SK-N-SH (cell line): ENCODE measurements at regions not wholly inside any gene's neighbourhood (a gene's known extent, or its start where the extent isn't known, plus 50 kb on each side); places are given as distances from the start of the nearest gene placed in this dataset.
"Not testable (repeated sequence)": the region's sequence is repeated elsewhere in the genome, so short reads cannot be mapped to it uniquely, and the experiment has no call there.

Experiments
- CTCF ChIA-PET: fragments of 300-600, 350-600 bp; formaldehyde crosslinking; extraction: SDS; loops from one replicate; lab custom pipeline; 2021; lab: Yijun Ruan, JAX
- POLR2A ChIA-PET: fragments of 350-600 bp; sonication (Branson Sonifier 250); formaldehyde crosslinking; extraction: SDS; loops from one replicate; lab custom pipeline; 2020; ENCODE audit warnings: antibody characterized with exemption, inconsistent platforms; lab: Yijun Ruan, JAX
- DNase-seq: peaks from one replicate; pipeline ENCODE4 v3.0.0; 2012
- H2AFZ ChIP-seq: fragments of 200-600 bp; sonication (generic); 2 replicates; pipeline ENCODE4 v1.8.1; 2016; ENCODE audit warnings: antibody characterized with exemption, mild to moderate bottlenecking, low read depth
- H3F3A ChIP-seq: fragments of 200-600 bp; sonication (generic); replicated peaks from 2 replicates; pipeline ENCODE3; 2016; ENCODE audit warnings: antibody characterized with exemption, mild to moderate bottlenecking; ENCODE audit not compliant: insufficient read depth
- H3K27ac ChIP-seq, 2 experiments: fragments of 200-500 bp in 1 of 2; fragments of 200-600 bp in 1 of 2; sonication (Bioruptor generic) in 1 of 2; sonication (generic), shearing (Covaris generic) in 1 of 2; 2 replicates each; pipeline versions ENCODE4 v1.5.1 to v1.6.1; 2014 to 2016; ENCODE audit warnings: low read depth in 2 of 2, inconsistent platforms in 1 of 2, low read length in 1 of 2, mild to moderate bottlenecking in 1 of 2, mixed read lengths in 1 of 2
- H3K27me3 ChIP-seq: fragments of 200-600 bp; sonication (generic), shearing (Covaris generic); 2 replicates; pipeline ENCODE4 v1.6.1; 2016; ENCODE audit warnings: mixed run types; ENCODE audit not compliant: insufficient read depth
- H3K36me3 ChIP-seq, 2 experiments: fragments of 200-500 bp in 1 of 2; fragments of 200-600 bp in 1 of 2; sonication (Bioruptor generic) in 1 of 2; sonication (generic) in 1 of 2; replicated peaks in 1 of 2; 2 replicates each; pipeline versions ENCODE3 to v1.5.1; 2014 to 2016; ENCODE audit warnings: low read length in 1 of 2, mild to moderate bottlenecking in 1 of 2; ENCODE audit not compliant: insufficient read depth in 2 of 2, control insufficient read depth in 1 of 2
- H3K4me1 ChIP-seq, 2 experiments: fragments of 200-500 bp in 1 of 2; fragments of 200-600 bp in 1 of 2; sonication (Bioruptor generic) in 1 of 2; sonication (generic), shearing (Covaris generic) in 1 of 2; 2 replicates each; pipeline versions ENCODE4 v1.5.1 to v1.6.1; 2014 to 2016; ENCODE audit warnings: low read depth in 1 of 2, low read length in 1 of 2, mixed run types in 1 of 2; ENCODE audit not compliant: insufficient read depth in 2 of 2, control insufficient read depth in 1 of 2
- H3K4me2 ChIP-seq: fragments of 200-600 bp; sonication (generic), shearing (Covaris generic); 2 replicates; pipeline ENCODE4 v1.6.1; 2017; ENCODE audit warnings: mixed run types
- H3K4me3 ChIP-seq, 2 experiments: fragments of 200-500 bp in 1 of 2; fragments of 200-600 bp in 1 of 2; sonication (Bioruptor generic) in 1 of 2; sonication (generic), shearing (Covaris generic) in 1 of 2; 2 replicates each; pipeline versions ENCODE4 v1.5.1 to v1.8.1; 2014 to 2016; ENCODE audit warnings: low read depth in 2 of 2, inconsistent platforms in 1 of 2, low read length in 1 of 2, mild to moderate bottlenecking in 1 of 2, mixed read lengths in 1 of 2, moderate library complexity in 1 of 2
- H3K79me2 ChIP-seq: fragments of 200-600 bp; sonication (generic); 2 replicates; pipeline ENCODE4 v1.8.1; 2017; ENCODE audit warnings: mild to moderate bottlenecking; ENCODE audit not compliant: insufficient read depth
- H3K9ac ChIP-seq: fragments of 200-600 bp; sonication (generic); 2 replicates; pipeline ENCODE4 v1.6.1; 2017; ENCODE audit warnings: mixed run types
- H3K9me2 ChIP-seq: fragments of 200-600 bp; sonication (generic); 2 replicates; pipeline ENCODE4 v1.6.1; 2017; ENCODE audit warnings: mixed run types
- H3K9me3 ChIP-seq: fragments of 200-600 bp; sonication (generic); 2 replicates; pipeline ENCODE4 v1.6.1; 2017; ENCODE audit warnings: mixed run types, mild to moderate bottlenecking, moderate library complexity
- H4K20me1 ChIP-seq: fragments of 200-600 bp; sonication (generic); 2 replicates; pipeline ENCODE4 v1.6.1; 2017; ENCODE audit warnings: mild to moderate bottlenecking, mixed run types; ENCODE audit not compliant: insufficient read depth
- EZH2phosphoT487 ChIP-seq: fragments of 200-600 bp; sonication (generic); IDR thresholded peaks from 2 replicates; pipeline ENCODE4 v1.6.1; 2017; ENCODE audit warnings: low read depth, mixed run types, mild to moderate bottlenecking, antibody characterized with exemption, moderate library complexity, borderline replicate concordance
- FOXJ3 ChIP-seq: sonication (generic); formaldehyde crosslinking; IDR thresholded peaks from 2 replicates; pipeline ENCODE4 v1.5.1; 2020; ENCODE audit warnings: mild to moderate bottlenecking, missing genetic modification reagents
- IRF3 ChIP-seq: fragments of 150-350 bp; IDR thresholded peaks from 2 replicates; pipeline ENCODE4 v1.6.1; 2016; ENCODE audit warnings: mild to moderate bottlenecking, low read depth, low read length
- MEF2A ChIP-seq: IDR thresholded peaks from 2 replicates; pipeline ENCODE4 v1.4.0; 2012; ENCODE audit warnings: low read depth, borderline replicate concordance
- RCOR1 ChIP-seq: fragments of 150-350 bp; IDR thresholded peaks from 2 replicates; pipeline ENCODE4 v1.6.1; 2017; ENCODE audit warnings: antibody characterized with exemption, low read length
- SIN3A ChIP-seq: IDR thresholded peaks from 2 replicates; pipeline ENCODE4 v1.6.1; 2012; ENCODE audit warnings: low read depth, mild to moderate bottlenecking, low read length, moderate library complexity, borderline replicate concordance
- WGBS: methylation state at CpG from one replicate; pipeline ENCODE4 v1.1.6; 2017; ENCODE audit warnings: low lambda C conversion rate; 5-methylcytosine and 5-hydroxymethylcytosine counted together
- TF ChIP-seq, protein P1 (sequence below): IDR thresholded peaks from 2 replicates; pipeline ENCODE4 v1.4.0; 2012; ENCODE audit warnings: low read depth, borderline replicate concordance

- H3F3A ChIP-seq, result no peaks in the 10 kb centered on the region
- H3K9me3 ChIP-seq, result no peaks in the 10 kb centered on the region
- H3K4me3 ChIP-seq, result no peak overlapping the region
- H2AFZ ChIP-seq, result no peak overlapping the region
- TF ChIP-seq EZH2phosphoT487, result no peak
- TF ChIP-seq SIN3A, result no peak
- TF ChIP-seq IRF3, result no peak
- no peak for TF ChIP-seq MEF2A
- TF ChIP-seq RCOR1, result no peak
- TF ChIP-seq, all 33 proteins: peak for 0
- Histone ChIP-seq H3K4me2 (no peak overlapping the region), H3K79me2 (no peaks in the 10 kb centered on the region), H4K20me1 (no peaks in the 10 kb centered on the region), H3K4me1 (no peaks in the 10 kb centered on the region), H3K9ac (no peak overlapping the region), H3K27ac (no peak overlapping the region), H3K36me3 (no peaks in the 10 kb centered on the region), H3K27me3 (no peaks in the 10 kb centered on the region), H3K9me2 (no peaks in the 10 kb centered on the region)
- POLR2A ChIA-PET, result no interaction called here
- no peak for DNase-seq
- WGBS, result 4% methylated on average over 1 of the region's 1 CpG
- CTCF ChIA-PET, result no interaction called here
Measured at GRCh38 chr3:191593486-191593885, 132.5 kb downstream of the PYDC2 start.

DNA sequence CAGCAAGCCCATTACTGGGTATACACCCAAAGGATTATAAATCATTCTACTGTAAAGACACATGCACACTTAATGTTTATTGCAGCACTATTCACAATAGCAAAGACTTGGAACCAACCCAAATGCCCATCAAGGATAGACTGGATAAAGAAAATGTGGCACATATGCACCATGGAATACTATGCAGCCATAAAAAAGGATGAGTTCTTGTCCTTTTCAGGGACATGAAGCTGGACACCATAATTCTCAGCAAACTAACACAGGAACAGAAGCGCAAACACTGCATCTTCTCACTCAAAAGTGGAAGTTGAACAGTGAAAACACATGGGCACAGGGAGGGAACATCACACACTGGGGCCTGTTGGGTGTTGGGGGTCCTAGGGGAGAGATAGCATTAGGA is 154.5 kb downstream of the PYDC2 start:
- H4K20me1 ChIP-seq, H3K4me2 ChIP-seq, POLR2A ChIA-PET, CTCF ChIA-PET, H2AFZ ChIP-seq, H3K27ac ChIP-seq, H3F3A ChIP-seq, H3K4me1 ChIP-seq, H3K36me3 ChIP-seq, H3K9me3 ChIP-seq, H3K4me3 ChIP-seq, H3K9ac ChIP-seq, H3K9me2 ChIP-seq, DNase-seq, H3K79me2 ChIP-seq, H3K27me3 ChIP-seq: not testable (repeated sequence)
- 9% methylated on average over 1 of the region's 1 CpG for WGBS

- H3K4me1 ChIP-seq, result no peaks in the 10 kb centered on the region
- TF ChIP-seq, protein P1, sequence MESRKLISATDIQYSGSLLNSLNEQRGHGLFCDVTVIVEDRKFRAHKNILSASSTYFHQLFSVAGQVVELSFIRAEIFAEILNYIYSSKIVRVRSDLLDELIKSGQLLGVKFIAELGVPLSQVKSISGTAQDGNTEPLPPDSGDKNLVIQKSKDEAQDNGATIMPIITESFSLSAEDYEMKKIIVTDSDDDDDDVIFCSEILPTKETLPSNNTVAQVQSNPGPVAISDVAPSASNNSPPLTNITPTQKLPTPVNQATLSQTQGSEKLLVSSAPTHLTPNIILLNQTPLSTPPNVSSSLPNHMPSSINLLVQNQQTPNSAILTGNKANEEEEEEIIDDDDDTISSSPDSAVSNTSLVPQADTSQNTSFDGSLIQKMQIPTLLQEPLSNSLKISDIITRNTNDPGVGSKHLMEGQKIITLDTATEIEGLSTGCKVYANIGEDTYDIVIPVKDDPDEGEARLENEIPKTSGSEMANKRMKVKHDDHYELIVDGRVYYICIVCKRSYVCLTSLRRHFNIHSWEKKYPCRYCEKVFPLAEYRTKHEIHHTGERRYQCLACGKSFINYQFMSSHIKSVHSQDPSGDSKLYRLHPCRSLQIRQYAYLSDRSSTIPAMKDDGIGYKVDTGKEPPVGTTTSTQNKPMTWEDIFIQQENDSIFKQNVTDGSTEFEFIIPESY, result no peak
- TF ChIP-seq FOXJ3 (CRISPR knock-in tag), result no peak
- no peaks in the 10 kb centered on the region for H3F3A ChIP-seq
- ChIA-PET POLR2A (no interaction called here), CTCF (no interaction called here)
- H3K9ac ChIP-seq, result no peak overlapping the region
- no peak overlapping the region for H3K27ac ChIP-seq
- H3K9me2 ChIP-seq, result no peaks in the 10 kb centered on the region
- no peak overlapping the region for H3K4me2 ChIP-seq
- no peaks in the 10 kb centered on the region for H4K20me1 ChIP-seq
- H3K36me3 ChIP-seq, result no peaks in the 10 kb centered on the region
- H3K79me2 ChIP-seq, result no peaks in the 10 kb centered on the region
- H3K4me3 ChIP-seq, result no peak overlapping the region
- no peak overlapping the region for H2AFZ ChIP-seq
- no peaks in the 10 kb centered on the region for H3K27me3 ChIP-seq
- 15% methylated on average over 1 of the region's 1 CpG for WGBS
- DNase-seq, result no peak
- no peaks in the 10 kb centered on the region for H3K9me3 ChIP-seq
Measured at GRCh38 chr3:191624299-191624698, 163.3 kb downstream of the PYDC2 start.
